H1 (cell line): ENCODE measurements at regions not wholly inside any gene's neighbourhood (a gene's known extent, or its start where the extent isn't known, plus 50 kb on each side); places are given as distances from the start of the nearest gene placed in this dataset.
"Not testable (repeated sequence)": the region's sequence is repeated elsewhere in the genome, so short reads cannot be mapped to it uniquely, and the experiment has no call there.

ENCODE experiments used
- ATF2 ChIP-seq: IDR thresholded peaks from 2 replicates; pipeline ENCODE4 v1.6.1; 2012; ENCODE audit warnings: low read length, inconsistent platforms
- BACH1 ChIP-seq: IDR thresholded peaks from 2 replicates; pipeline ENCODE4 v1.6.1; 2012; ENCODE audit warnings: low read length, improper control_type of control experiment
- CTCF ChIP-seq, 3 experiments: IDR thresholded peaks; 1 replicate in 2 of 3; 2 replicates in 1 of 3; pipeline versions ENCODE4 v1.5.1 to v1.6.1; 2011; ENCODE audit warnings: low read length in 3 of 3, mild to moderate bottlenecking in 3 of 3, inconsistent platforms in 2 of 3, low read depth in 1 of 3, moderate library complexity in 1 of 3; ENCODE audit not compliant: insufficient read depth in 1 of 3; ENCODE audit errors: control extremely low read depth in 1 of 3
- EP300 ChIP-seq, 2 experiments: IDR thresholded peaks; 1 replicate in 1 of 2; 2 replicates in 1 of 2; pipeline ENCODE4 v1.6.1; 2011 to 2012; ENCODE audit warnings: low read depth in 2 of 2, low read length in 2 of 2, mild to moderate bottlenecking in 2 of 2, borderline replicate concordance in 1 of 2, inconsistent platforms in 1 of 2, moderate library complexity in 1 of 2
- GTF2F1 ChIP-seq: IDR thresholded peaks from 2 replicates; pipeline ENCODE4 v1.6.1; 2012; ENCODE audit warnings: low read depth, low read length, improper control_type of control experiment, borderline replicate concordance
- KDM1A ChIP-seq: fragments of 200-600, 300-600 bp; sonication (generic); IDR thresholded peaks from 2 replicates; pipeline ENCODE4 v1.7.1; 2016; ENCODE audit warnings: mild to moderate bottlenecking, low read length, borderline replicate concordance
- POLR2A ChIP-seq, 2 experiments: IDR thresholded peaks; 1 replicate in 1 of 2; 2 replicates in 1 of 2; pipeline ENCODE4 v1.6.1; 2011; ENCODE audit warnings: low read depth in 2 of 2, low read length in 2 of 2, mild to moderate bottlenecking in 2 of 2; ENCODE audit errors: control extremely low read depth in 1 of 2
- TAF1 ChIP-seq: IDR thresholded peaks from 2 replicates; pipeline ENCODE4 v1.6.1; 2011; ENCODE audit warnings: mild to moderate bottlenecking, low read depth, low read length
- YY1 ChIP-seq: IDR thresholded peaks from 2 replicates; pipeline ENCODE4 v1.6.1; 2011; ENCODE audit warnings: low read depth, mild to moderate bottlenecking, low read length
- ZNF274 ChIP-seq: IDR thresholded peaks from 2 replicates; pipeline ENCODE4 v1.7.0; 2012; ENCODE audit warnings: low read length, borderline replicate concordance; ENCODE audit errors: extremely low read depth

- not testable (repeated sequence) for TF ChIP-seq CTCF (IDR thresholded peaks at IDR 0.05; ENCODE audit: control extremely low read depth in 1 of 3, insufficient read depth in 1 of 3, low read depth in 1 of 3, low read length in 3 of 3); EP300 (IDR thresholded peaks at IDR 0.05; ENCODE audit: borderline replicate concordance in 1 of 2, low read depth in 2 of 2, low read length in 2 of 2); ATF2; BACH1; KDM1A; POLR2A (IDR thresholded peaks at IDR 0.05; ENCODE audit: control extremely low read depth in 1 of 2, low read depth in 2 of 2, low read length in 2 of 2); YY1; GTF2F1; ZNF274; TAF1
Observed at GRCh38 chr2:62320137-62320536, 124.2 kb downstream of the B3GNT2 start.
